ENCODE measurements at regions not wholly inside any gene's neighbourhood (a gene's known extent, or its start where the extent isn't known, plus 50 kb on each side); places are given as distances from the start of the nearest gene placed in this dataset.

DNA sequence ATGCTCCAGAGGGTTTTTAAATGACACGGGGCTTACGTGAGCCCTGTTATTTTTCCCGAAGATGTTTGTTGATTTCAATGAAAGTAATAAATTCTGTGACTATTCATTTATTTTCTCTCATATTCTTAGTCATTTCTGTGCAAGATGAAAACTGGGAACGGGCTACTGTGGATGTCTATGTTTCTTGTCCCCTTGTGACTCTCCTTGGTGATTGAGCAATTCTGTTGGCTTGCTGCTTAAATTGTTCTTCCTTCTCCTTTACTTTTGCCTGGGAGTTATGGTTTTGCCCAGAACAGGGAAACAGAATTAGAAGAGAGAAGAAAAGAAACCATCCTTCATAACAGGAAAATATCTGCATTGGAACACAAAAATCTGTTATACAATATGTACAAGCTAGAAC is 508.2 kb upstream of the DSEL start:
- H3K4me3 ChIP-seq (replicated peaks; ENCODE audit: low read depth, low read length), result no peak overlapping the region
- DNase-seq (ENCODE audit: extremely low read depth, low read depth), result no peak
- TF ChIP-seq, protein P1, sequence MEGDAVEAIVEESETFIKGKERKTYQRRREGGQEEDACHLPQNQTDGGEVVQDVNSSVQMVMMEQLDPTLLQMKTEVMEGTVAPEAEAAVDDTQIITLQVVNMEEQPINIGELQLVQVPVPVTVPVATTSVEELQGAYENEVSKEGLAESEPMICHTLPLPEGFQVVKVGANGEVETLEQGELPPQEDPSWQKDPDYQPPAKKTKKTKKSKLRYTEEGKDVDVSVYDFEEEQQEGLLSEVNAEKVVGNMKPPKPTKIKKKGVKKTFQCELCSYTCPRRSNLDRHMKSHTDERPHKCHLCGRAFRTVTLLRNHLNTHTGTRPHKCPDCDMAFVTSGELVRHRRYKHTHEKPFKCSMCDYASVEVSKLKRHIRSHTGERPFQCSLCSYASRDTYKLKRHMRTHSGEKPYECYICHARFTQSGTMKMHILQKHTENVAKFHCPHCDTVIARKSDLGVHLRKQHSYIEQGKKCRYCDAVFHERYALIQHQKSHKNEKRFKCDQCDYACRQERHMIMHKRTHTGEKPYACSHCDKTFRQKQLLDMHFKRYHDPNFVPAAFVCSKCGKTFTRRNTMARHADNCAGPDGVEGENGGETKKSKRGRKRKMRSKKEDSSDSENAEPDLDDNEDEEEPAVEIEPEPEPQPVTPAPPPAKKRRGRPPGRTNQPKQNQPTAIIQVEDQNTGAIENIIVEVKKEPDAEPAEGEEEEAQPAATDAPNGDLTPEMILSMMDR (IDR thresholded peaks at IDR 0.05; ENCODE audit: low read depth, low read length, missing control alignments), result no peak

DNA sequence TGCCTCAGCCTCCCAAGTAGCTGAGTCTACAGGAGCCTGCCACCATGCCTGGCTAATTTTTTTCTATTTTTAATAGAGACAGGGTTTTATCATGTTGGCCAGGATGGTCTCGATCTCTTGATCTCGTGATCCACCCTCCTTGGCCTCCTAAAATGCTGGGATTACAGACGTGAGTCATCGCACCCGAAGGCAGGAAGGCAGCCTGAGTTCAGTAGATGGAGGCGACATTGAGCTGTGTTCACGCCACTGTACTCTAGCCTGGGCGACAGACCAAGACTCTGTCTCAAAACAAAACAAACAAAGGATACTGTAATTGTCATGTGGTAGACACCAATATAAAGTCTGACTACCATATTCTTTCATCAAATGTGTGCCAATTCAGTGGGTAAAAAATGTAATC is 500.9 kb upstream of the DSEL start:
- H3K4me3 ChIP-seq (replicated peaks; ENCODE audit: low read depth, low read length), result no peak overlapping the region
- TF ChIP-seq, protein P1 (IDR thresholded peaks at IDR 0.05; ENCODE audit: low read depth, low read length, missing control alignments), result no peak
- no peak for DNase-seq (ENCODE audit: extremely low read depth, low read depth)

DNA sequence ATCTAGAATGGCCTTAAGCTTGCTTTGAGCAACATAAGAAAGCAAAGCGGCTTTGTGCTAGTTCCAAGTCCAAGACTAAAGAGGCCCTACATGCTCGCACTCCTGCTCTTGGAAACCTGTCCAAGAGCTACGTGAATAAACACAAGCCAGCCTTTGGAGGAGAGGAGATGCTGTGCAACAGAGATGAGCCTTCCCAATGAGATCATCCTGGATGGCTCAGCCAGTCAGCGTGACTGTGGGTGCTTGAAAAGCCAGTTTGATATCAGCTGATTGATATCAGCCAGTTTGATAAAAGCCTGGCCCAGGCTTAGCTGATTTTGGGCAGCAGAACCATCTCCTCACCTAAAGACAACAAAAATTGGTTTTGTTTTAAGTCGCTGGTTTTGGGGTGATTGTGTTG is 481.0 kb upstream of the DSEL start:
- H3K4me3 ChIP-seq (replicated peaks; ENCODE audit: low read depth, low read length), result no peak overlapping the region
- TF ChIP-seq, protein P1 (IDR thresholded peaks at IDR 0.05; ENCODE audit: low read depth, low read length, missing control alignments), result no peak

DNA sequence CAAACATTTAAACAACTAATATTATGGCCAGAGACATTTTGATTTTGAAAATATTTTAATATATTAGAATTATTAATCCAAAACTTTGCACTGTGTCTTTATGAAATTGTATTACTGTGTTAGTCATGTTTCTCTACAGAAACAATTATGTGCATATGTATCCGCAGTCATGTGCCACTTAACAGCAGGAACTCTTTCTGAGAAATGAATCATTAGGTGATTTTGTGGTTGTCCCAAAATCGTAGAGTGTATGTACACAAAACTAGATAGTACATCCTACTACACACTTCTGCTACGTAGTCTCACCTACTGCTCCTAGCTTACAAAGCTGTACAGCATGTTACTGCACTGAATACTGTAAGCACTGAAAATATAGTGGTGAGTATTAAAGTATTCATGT is 479.2 kb upstream of the DSEL start:
- no peak overlapping the region for H3K4me3 ChIP-seq (replicated peaks; ENCODE audit: low read depth, low read length)
- TF ChIP-seq, protein P1 (IDR thresholded peaks at IDR 0.05; ENCODE audit: low read depth, low read length, missing control alignments), result no peak
- DNase-seq (ENCODE audit: extremely low read depth, low read depth), result no peak

More for the DNA sequence above, 481.0 kb upstream of the DSEL start:
- no peak for DNase-seq (ENCODE audit: extremely low read depth, low read depth)

DNA sequence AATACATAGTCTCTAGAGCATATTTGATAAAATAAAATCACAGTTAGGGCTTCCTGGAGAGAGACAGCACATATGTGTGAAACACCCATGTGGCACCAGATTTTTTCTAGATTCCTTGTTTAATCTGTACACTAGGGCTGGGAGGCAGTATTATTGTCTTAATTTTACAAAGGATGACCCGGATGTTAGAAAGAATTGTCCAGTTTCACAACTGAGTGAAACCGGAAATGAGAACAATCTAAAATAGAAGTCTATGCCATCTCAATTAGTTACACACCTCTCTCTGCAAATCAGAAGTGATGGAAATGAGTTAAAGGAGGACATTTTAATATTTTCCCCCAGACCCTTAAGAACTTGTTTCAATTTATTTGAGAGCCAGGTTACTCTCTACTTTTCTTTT is 463.7 kb upstream of the DSEL start:
- TF ChIP-seq, protein P1 (IDR thresholded peaks at IDR 0.05; ENCODE audit: low read depth, low read length, missing control alignments), result no peak
- no peak for DNase-seq (ENCODE audit: extremely low read depth, low read depth)
- no peak overlapping the region for H3K4me3 ChIP-seq (replicated peaks; ENCODE audit: low read depth, low read length)

DNA sequence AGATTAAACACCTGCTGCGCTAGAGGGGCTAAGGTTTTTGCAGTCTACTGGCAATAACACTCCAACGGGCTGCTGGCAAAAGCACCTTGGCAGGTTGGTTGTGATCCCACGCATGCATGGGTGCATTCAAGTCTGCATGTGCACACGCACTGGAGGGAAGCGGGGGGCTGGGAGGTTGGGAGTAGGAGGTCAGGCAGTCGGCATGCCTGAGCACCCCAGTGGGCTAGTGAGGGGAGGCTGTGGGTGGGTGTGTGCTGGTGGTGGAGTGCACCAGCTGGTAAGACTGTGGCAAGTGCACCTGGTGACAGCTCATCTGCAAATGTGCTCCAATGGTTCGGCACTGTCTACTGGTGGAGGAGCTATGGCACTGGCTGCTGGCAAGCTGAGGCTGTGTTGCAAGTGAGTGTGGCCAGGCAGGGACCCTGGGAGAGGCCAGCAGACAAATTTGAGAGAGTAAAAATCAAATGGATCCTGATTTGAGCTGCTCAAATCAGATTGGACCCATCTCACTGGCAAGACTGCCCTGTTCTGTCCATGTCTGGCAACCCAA is 460.6 kb upstream of the DSEL start:
- TF ChIP-seq, protein P1 (IDR thresholded peaks at IDR 0.05; ENCODE audit: low read depth, low read length, missing control alignments), result no peak
- DNase-seq (ENCODE audit: extremely low read depth, low read depth), result no peak
- no peak overlapping the region for H3K4me3 ChIP-seq (replicated peaks; ENCODE audit: low read depth, low read length)

DNA sequence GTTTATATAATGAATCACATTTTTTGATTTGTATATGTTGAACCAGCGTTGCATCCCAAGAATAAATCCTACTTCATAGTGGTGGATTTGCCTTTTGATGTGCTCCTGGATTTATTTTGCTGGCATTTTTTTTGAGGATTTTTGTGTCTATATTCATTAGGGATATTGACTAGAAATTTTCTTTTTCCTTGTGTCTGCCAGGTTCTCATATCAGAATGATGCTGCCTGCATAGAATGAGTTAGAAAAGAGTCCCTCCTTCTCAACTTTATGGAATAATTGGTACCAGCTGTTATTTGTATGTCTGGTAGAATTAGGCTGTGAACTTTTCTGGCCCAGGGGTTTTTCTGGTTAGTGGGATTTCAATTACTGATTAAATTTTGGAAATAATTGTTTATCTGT is 457.4 kb upstream of the DSEL start:
- DNase-seq (ENCODE audit: extremely low read depth, low read depth), result no peak
- TF ChIP-seq, protein P1 (IDR thresholded peaks at IDR 0.05; ENCODE audit: low read depth, low read length, missing control alignments), result no peak
- no peak overlapping the region for H3K4me3 ChIP-seq (replicated peaks; ENCODE audit: low read depth, low read length)
